Stimulated activated CD8-positive, alpha-beta memory T cell treated with anti-CD3 and anti-CD28 coated beads, Interleukin-15, amount 100 ng/mL, for 48 hours (primary cell): ENCODE measurements at regions not wholly inside any gene's neighbourhood (a gene's known extent, or its start where the extent isn't known, plus 50 kb on each side); places are given as distances from the start of the nearest gene placed in this dataset.

Experiments used
- DNase-seq, 2 donors: peaks; one replicate each; pipeline ENCODE4 v3.0.0-alpha.2; 2020; ENCODE audit warnings: low read depth in 2 of 2

- no peak for DNase-seq
Measured at GRCh38 chr7:17651341-17651740, 289.0 kb downstream of the SNX13 start.

- DNase-seq: no peak
Measured at GRCh38 chr7:17651863-17652385, 288.4 kb downstream of the SNX13 start.

- no peak for DNase-seq
Measured at GRCh38 chr7:17654940-17655339, 285.4 kb downstream of the SNX13 start.

- no peak for DNase-seq
Measured at GRCh38 chr7:17659126-17659525, 281.2 kb downstream of the SNX13 start.

- no peak for DNase-seq
Measured at GRCh38 chr7:17660116-17660515, 280.2 kb downstream of the SNX13 start.

- DNase-seq: no peak
Measured at GRCh38 chr7:17661982-17662585, 278.2 kb downstream of the SNX13 start.

GRCh38 chr7:17663061-17663675 lies 277.1 kb downstream of the SNX13 start:
- DNase-seq: no peak

- DNase-seq: no peak
Measured at GRCh38 chr7:17665029-17665428, 275.3 kb downstream of the SNX13 start.

GRCh38 chr7:17668122-17668521 lies 272.2 kb downstream of the SNX13 start:
- no peak for DNase-seq

GRCh38 chr7:17669204-17669603 lies 271.1 kb downstream of the SNX13 start:
- no peak for DNase-seq

- no peak for DNase-seq
Measured at GRCh38 chr7:17671956-17672355, 268.3 kb downstream of the SNX13 start.

GRCh38 chr7:17672783-17673182 lies 267.5 kb downstream of the SNX13 start:
- DNase-seq: no peak

GRCh38 chr7:17674166-17674942 lies 265.9 kb downstream of the SNX13 start:
- no peak for DNase-seq

GRCh38 chr7:17674943-17675608 lies 265.2 kb downstream of the SNX13 start:
- DNase-seq: no peak

- no peak for DNase-seq
Measured at GRCh38 chr7:17677408-17677807, 262.9 kb downstream of the SNX13 start.

GRCh38 chr7:17678896-17679295 lies 261.4 kb downstream of the SNX13 start:
- no peak for DNase-seq

GRCh38 chr7:17679458-17679857 lies 260.8 kb downstream of the SNX13 start:
- DNase-seq: no peak

- no peak for DNase-seq
Measured at GRCh38 chr7:17680026-17680425, 260.3 kb downstream of the SNX13 start.

- no peak for DNase-seq
Measured at GRCh38 chr7:17680943-17681351, 259.3 kb downstream of the SNX13 start.

- no peak for DNase-seq
Measured at GRCh38 chr7:17681965-17682364, 258.3 kb downstream of the SNX13 start.

- DNase-seq: no peak
Measured at GRCh38 chr7:17682586-17682985, 257.7 kb downstream of the SNX13 start.

- DNase-seq: no peak
Measured at GRCh38 chr7:17685141-17685540, 255.2 kb downstream of the SNX13 start.
